Stomach (tissue), 4 donors: ENCODE measurements at regions not wholly inside any gene's neighbourhood (a gene's known extent, or its start where the extent isn't known, plus 50 kb on each side); places are given as distances from the start of the nearest gene placed in this dataset.

Experiments used
- EP300 ChIP-seq: sonication (generic); formaldehyde crosslinking; IDR thresholded peaks from one replicate; pipeline ENCODE4 v1.6.1; 2017; ENCODE audit warnings: antibody characterized with exemption
- POLR2A ChIP-seq, 4 donors: fragments of 450-650 bp; IDR thresholded peaks; one replicate each; pipeline ENCODE4 v1.6.1; 2016; ENCODE audit warnings: antibody characterized with exemption in 4 of 4, control low read depth in 2 of 4, mild to moderate bottlenecking in 1 of 4, moderate library complexity in 1 of 4
- POLR2AphosphoS5 ChIP-seq, 3 donors: sonication (generic); formaldehyde crosslinking; IDR thresholded peaks; one replicate each; pipeline ENCODE4 v1.6.1; 2016; ENCODE audit warnings: antibody characterized with exemption in 3 of 3
- TF ChIP-seq, protein P1 (sequence below), 7 experiments: fragments of 450-650 bp in 4 of 7; fragments of 200-600 bp in 3 of 7; sonication (generic) in 3 of 7; IDR thresholded peaks; one replicate each; pipeline ENCODE4 v1.5.1; 2016 to 2019; ENCODE audit warnings: antibody characterized with exemption in 7 of 7, control low read depth in 2 of 7, mild to moderate bottlenecking in 1 of 7

DNA sequence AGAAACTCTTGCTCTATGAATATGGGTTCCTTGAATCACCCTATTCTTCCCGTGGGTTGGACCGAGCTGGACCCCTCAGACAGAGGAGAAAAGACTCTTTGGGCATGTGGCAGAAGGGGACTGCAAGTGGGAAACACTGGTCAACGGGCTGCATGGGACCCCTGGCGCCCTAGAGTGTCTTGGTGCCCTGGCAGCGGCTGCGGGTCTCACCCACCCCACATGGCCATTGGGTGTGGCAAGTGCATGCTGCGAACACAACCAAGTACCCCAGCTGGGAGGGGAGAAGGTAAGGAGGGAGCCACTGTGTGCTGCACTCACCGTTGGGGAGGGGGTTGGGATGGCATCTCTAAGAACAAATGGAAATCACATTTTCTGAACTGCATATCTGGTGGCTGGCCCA lies 438.8 kb upstream of the EYS start:
- TF ChIP-seq, protein P1, sequence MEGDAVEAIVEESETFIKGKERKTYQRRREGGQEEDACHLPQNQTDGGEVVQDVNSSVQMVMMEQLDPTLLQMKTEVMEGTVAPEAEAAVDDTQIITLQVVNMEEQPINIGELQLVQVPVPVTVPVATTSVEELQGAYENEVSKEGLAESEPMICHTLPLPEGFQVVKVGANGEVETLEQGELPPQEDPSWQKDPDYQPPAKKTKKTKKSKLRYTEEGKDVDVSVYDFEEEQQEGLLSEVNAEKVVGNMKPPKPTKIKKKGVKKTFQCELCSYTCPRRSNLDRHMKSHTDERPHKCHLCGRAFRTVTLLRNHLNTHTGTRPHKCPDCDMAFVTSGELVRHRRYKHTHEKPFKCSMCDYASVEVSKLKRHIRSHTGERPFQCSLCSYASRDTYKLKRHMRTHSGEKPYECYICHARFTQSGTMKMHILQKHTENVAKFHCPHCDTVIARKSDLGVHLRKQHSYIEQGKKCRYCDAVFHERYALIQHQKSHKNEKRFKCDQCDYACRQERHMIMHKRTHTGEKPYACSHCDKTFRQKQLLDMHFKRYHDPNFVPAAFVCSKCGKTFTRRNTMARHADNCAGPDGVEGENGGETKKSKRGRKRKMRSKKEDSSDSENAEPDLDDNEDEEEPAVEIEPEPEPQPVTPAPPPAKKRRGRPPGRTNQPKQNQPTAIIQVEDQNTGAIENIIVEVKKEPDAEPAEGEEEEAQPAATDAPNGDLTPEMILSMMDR (IDR thresholded peaks at IDR 0.05) = no peak
- TF ChIP-seq POLR2A (IDR thresholded peaks at IDR 0.05) (no peak), EP300 (no peak), POLR2AphosphoS5 (IDR thresholded peaks at IDR 0.05) (no peak)
